Colonic mucosa (tissue), 4 donors: ENCODE measurements at regions not wholly inside any gene's neighbourhood (a gene's known extent, or its start where the extent isn't known, plus 50 kb on each side); places are given as distances from the start of the nearest gene placed in this dataset.

ENCODE experiments used
- DNase-seq: peaks from one replicate; pipeline ENCODE4 v3.0.0-alpha.2; 2020
- H3K27ac ChIP-seq: fragments of 200-600 bp; one replicate; pipeline ENCODE4 v1.8.0; 2021
- H3K27me3 ChIP-seq: fragments of 200-600 bp; one replicate; pipeline ENCODE4 v1.8.0; 2021
- H3K36me3 ChIP-seq: fragments of 200-600 bp; one replicate; pipeline ENCODE4 v1.8.0; 2021
- H3K4me1 ChIP-seq: fragments of 200-600 bp; one replicate; pipeline ENCODE4 v1.8.0; 2021; ENCODE audit warnings: mild to moderate bottlenecking
- H3K4me3 ChIP-seq: fragments of 200-600 bp; one replicate; pipeline ENCODE4 v1.8.0; 2021
- H3K9ac ChIP-seq, 2 donors: one replicate each; pipeline ENCODE4 v1.7.0; 2013; ENCODE audit warnings: control low read depth in 2 of 2, low read depth in 2 of 2, low read length in 2 of 2
- H3K9me3 ChIP-seq: fragments of 200-600 bp; one replicate; pipeline ENCODE4 v1.8.0; 2021
- CTCF ChIP-seq: fragments of 200-600 bp; IDR thresholded peaks from one replicate; pipeline ENCODE4 v1.8.0; 2022; ENCODE audit warnings: antibody characterized with exemption, mild to moderate bottlenecking
- intact Hi-C: fragments of 100-400 bp; cut with DNase I; formaldehyde crosslinking; loops from one replicate; pipeline ENCODE4 v1.14.1; 2022
- donor health status: healthy.
- donor health status: DM: no; HTN: no; CAD: no.
- donor health status: DM: no; HTN: no; CAD: no.

DNA sequence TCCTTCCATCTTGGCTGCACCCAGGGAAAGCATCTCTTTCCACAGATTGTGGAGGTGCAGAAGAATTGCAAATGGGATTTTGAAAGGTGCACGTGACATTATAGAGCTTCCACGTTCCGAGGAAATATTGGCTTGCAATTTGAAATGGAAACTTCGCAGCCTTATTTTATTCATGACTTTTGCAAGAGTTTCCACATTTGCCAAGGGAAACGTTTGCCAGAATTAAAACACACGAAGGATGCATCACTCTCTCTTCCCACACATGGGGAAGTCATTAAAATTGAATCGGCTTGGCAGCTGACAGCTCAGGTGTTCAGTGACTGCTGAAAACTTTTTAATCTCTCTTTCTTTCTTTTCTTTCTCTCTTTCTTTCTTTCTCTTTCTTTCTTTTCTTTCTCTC lies 475.4 kb upstream of the IGFBP3 start:
- H3K4me3 ChIP-seq = no peak overlapping the region
- intact Hi-C loops = no loop called here
- H3K36me3 ChIP-seq = no peaks in the 10 kb centered on the region
- no peak overlapping the region for H3K27ac ChIP-seq
- DNase-seq = no peak
- H3K27me3 ChIP-seq = no peaks in the 10 kb centered on the region
- H3K9me3 ChIP-seq = no peaks in the 10 kb centered on the region
- no peaks in the 10 kb centered on the region for H3K4me1 ChIP-seq
- TF ChIP-seq CTCF = no peak
- no peak overlapping the region for H3K9ac ChIP-seq

- DNase-seq = no peak
- Histone ChIP-seq H3K27ac (no peak overlapping the region), H3K4me3 (no peak overlapping the region), H3K27me3 (no peaks in the 10 kb centered on the region), H3K9me3 (no peaks in the 10 kb centered on the region), H3K36me3 (no peaks in the 10 kb centered on the region), H3K4me1 (no peaks in the 10 kb centered on the region), H3K9ac (no peak overlapping the region)
- intact Hi-C loops = no loop called here
- no peak for TF ChIP-seq CTCF
Measured at GRCh38 chr7:46393142-46393541, 472.1 kb upstream of the IGFBP3 start.

DNA sequence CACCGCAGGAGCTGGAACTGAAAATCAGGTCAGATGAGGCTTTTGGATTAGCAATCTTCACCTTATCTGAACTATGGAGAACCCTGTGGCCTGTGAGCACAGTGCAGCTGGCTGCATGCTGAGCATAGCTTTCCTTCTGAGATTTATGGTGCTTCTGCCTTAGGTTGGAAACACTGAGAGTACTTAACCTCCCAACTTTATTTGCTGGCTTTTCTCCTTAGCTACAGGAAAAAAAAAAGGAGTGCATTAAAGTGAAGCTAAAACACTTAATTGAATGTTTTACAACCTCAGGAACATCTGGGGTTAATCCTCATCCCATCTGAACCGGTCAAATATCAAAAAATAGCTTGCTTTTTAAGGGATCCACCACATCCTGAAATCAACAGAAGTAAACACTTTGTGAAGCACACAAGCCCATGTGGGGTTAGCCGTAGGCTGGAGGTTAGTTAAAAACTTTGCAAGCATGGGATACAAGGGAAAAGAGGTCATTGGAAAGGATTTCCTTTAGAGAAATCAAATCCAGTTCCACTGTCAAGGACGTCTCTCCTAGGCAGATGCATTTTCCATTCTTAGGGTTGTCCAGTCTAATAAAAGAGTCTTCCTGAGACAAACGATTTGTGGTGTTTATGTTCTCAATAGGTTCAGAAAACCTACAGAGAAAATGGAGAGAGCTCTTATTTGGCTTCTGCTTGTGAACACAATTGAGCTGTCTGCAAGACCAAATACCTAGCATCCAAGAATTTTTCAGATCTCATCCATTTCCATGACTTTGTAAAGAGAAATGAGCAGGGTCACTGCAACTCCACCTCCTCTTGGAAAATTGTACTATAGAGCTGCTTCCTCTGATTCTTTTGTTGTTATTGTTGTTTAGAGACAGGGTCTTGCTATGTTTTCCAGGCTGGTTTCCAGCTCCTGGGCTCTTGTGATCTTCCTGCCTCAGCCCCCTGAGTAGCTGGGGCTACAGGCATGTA lies 470.4 kb upstream of the IGFBP3 start:
- intact Hi-C loops = no loop called here
- H3K9me3 ChIP-seq = no peaks in the 10 kb centered on the region
- H3K36me3 ChIP-seq = no peaks in the 10 kb centered on the region
- no peak overlapping the region for H3K9ac ChIP-seq
- H3K4me3 ChIP-seq = no peak overlapping the region
- no peak for TF ChIP-seq CTCF
- no peaks in the 10 kb centered on the region for H3K27me3 ChIP-seq
- no peak overlapping the region for H3K27ac ChIP-seq
- H3K4me1 ChIP-seq = no peaks in the 10 kb centered on the region
- no peak for DNase-seq

DNA sequence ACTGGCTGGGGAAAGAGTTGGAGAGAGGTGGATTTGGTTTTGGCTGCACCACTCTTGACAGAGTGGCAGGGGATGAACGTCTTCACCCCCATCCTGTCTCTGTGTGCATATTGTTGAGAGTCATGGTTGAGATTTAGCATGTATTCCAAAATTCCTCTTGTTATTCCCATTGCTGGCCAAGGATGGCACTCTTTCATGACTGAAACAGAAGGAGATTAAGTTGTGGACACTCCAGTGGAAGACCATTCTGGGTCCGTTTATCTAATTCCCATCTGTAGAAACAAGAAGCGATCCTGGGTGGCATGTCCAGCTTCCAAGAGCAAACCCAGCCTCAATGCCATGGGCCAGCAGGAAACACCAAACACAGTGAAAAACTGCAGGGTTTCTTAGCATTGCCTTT lies 469.0 kb upstream of the IGFBP3 start:
- Histone ChIP-seq H3K4me1 (no peaks in the 10 kb centered on the region), H3K9me3 (no peaks in the 10 kb centered on the region), H3K4me3 (no peak overlapping the region), H3K27ac (no peak overlapping the region), H3K27me3 (no peaks in the 10 kb centered on the region), H3K9ac (no peak overlapping the region), H3K36me3 (no peaks in the 10 kb centered on the region)
- DNase-seq = no peak
- intact Hi-C loops = no loop called here
- TF ChIP-seq CTCF = no peak

- no peak overlapping the region for H3K9ac ChIP-seq
- DNase-seq = no peak
Measured at GRCh38 chr7:46389146-46389545, 468.1 kb upstream of the IGFBP3 start.

More at GRCh38 chr7:46389146-46389545, 468.1 kb upstream of the IGFBP3 start:
- Histone ChIP-seq H3K27me3 (no peaks in the 10 kb centered on the region), H3K4me1 (no peaks in the 10 kb centered on the region), H3K4me3 (no peak overlapping the region), H3K9me3 (no peaks in the 10 kb centered on the region), H3K36me3 (no peaks in the 10 kb centered on the region), H3K27ac (no peak overlapping the region)
- no peak for TF ChIP-seq CTCF
- intact Hi-C loops = no loop called here
